ENCODE measurements at regions not wholly inside any gene's neighbourhood (a gene's known extent, or its start where the extent isn't known, plus 50 kb on each side); places are given as distances from the start of the nearest gene placed in this dataset.

DNA sequence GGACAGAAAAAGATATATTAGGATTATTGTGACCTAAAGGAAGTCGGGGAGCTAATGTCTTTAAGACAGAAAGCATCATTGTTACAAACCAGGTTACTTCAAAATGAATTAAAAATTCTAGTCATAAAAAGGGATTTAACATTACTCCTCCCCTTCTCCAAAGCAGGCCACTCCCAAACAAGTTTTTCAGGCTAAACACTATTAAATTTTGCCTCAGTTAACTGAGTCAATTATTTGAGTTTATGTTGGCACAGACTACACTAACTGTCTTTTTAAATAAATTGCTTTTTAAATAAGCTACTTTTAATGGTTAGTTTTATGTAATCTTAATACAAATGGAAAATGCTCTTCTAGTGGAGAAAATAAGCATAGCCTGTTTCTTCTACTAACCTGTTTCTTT is 395.0 kb upstream of the DUSP10 start:
- no peak for TF ChIP-seq POLR2A (IDR thresholded peaks at IDR 0.05)
- TF ChIP-seq, protein P1, sequence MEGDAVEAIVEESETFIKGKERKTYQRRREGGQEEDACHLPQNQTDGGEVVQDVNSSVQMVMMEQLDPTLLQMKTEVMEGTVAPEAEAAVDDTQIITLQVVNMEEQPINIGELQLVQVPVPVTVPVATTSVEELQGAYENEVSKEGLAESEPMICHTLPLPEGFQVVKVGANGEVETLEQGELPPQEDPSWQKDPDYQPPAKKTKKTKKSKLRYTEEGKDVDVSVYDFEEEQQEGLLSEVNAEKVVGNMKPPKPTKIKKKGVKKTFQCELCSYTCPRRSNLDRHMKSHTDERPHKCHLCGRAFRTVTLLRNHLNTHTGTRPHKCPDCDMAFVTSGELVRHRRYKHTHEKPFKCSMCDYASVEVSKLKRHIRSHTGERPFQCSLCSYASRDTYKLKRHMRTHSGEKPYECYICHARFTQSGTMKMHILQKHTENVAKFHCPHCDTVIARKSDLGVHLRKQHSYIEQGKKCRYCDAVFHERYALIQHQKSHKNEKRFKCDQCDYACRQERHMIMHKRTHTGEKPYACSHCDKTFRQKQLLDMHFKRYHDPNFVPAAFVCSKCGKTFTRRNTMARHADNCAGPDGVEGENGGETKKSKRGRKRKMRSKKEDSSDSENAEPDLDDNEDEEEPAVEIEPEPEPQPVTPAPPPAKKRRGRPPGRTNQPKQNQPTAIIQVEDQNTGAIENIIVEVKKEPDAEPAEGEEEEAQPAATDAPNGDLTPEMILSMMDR (IDR thresholded peaks at IDR 0.05) = peak in 1 of 4 experiments; percentile 18

Data from prostate gland (tissue), 2 donors.